ENCODE measurements at regions not wholly inside any gene's neighbourhood (a gene's known extent, or its start where the extent isn't known, plus 50 kb on each side); places are given as distances from the start of the nearest gene placed in this dataset.
A peak's percentile ranks its signal among the peaks of the same experiment; 100 is the strongest.

DNA sequence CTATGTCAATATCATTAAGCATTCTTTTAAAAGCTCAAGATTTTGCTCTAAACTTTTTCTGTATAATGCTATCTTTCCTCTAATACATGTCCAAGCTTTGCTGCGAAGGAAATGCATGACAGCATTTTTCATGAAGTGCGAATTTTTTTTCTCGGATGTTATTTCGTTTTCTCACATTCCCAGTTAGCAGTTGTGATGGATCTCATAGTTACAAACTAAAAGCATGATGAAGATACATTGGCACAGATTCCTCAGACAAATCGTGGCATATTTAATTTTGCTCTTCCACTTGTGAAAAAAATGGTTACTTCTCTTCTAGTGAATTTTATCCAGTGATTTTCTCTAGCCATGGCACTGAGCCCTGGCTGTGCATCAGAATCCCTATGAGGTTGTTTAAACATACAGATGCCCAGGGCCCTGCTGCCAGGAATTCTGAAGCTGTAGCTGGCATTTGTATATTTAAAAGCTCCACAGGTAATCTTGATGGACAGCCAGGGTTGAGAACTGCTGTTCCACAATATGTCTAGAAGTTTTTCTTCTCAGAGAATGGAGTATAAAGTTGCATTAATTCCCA is 299.8 kb upstream of the NEBL start:
- intact Hi-C loops (cut with DNase I) = no loop called here
- DNase-seq = no peak
- no peaks in the 10 kb centered on the region for H3K4me1 ChIP-seq (ENCODE audit: control insufficient read depth in 2 of 3, insufficient read depth in 2 of 3, low read depth in 1 of 3, low read length in 3 of 3)
- no peaks in the 10 kb centered on the region for H3K27me3 ChIP-seq (ENCODE audit: control insufficient read depth, insufficient read depth, low read length)
- no peak for FAIRE-seq
- no peak overlapping the region for H3K4me3 ChIP-seq (ENCODE audit: low read length in 3 of 3)
- H3K9ac ChIP-seq (ENCODE audit: low read length in 3 of 3) = no peak overlapping the region
- H3K27ac ChIP-seq (ENCODE audit: low read depth in 2 of 2, low read length in 2 of 2) = no peak overlapping the region
- no peaks in the 10 kb centered on the region for H3K36me3 ChIP-seq (ENCODE audit: control insufficient read depth in 2 of 3, insufficient read depth in 3 of 3, low read length in 3 of 3)
- H3K9me3 ChIP-seq (ENCODE audit: control insufficient read depth in 2 of 3, insufficient read depth in 1 of 3, low read length in 3 of 3) = peaks cover 0 to 11% (median 5%) of the 10 kb centered on the region in 3 donors
- TF ChIP-seq, protein P1, sequence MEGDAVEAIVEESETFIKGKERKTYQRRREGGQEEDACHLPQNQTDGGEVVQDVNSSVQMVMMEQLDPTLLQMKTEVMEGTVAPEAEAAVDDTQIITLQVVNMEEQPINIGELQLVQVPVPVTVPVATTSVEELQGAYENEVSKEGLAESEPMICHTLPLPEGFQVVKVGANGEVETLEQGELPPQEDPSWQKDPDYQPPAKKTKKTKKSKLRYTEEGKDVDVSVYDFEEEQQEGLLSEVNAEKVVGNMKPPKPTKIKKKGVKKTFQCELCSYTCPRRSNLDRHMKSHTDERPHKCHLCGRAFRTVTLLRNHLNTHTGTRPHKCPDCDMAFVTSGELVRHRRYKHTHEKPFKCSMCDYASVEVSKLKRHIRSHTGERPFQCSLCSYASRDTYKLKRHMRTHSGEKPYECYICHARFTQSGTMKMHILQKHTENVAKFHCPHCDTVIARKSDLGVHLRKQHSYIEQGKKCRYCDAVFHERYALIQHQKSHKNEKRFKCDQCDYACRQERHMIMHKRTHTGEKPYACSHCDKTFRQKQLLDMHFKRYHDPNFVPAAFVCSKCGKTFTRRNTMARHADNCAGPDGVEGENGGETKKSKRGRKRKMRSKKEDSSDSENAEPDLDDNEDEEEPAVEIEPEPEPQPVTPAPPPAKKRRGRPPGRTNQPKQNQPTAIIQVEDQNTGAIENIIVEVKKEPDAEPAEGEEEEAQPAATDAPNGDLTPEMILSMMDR (IDR thresholded peaks at IDR 0.05; ENCODE audit: borderline replicate concordance, extremely low read depth, insufficient read depth) = no peak

DNA sequence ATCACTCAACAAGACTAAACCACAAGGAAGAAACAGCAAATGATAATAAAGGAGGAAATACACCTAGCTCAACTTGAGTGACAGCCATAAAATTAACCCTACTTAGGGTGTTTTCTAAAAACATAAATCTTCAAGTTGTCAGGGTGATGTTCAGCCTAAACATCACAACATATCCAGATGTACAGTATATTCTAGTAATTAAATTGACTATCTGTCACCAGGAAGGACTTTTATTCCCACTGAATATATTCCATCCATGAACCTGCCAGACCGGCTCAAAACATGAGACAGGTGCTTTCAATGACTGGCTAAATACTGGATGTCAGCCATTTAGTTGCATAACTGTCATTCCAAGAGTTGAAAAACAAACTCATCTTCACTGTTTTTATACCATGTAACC is 298.1 kb upstream of the NEBL start:
- Histone ChIP-seq H3K27me3 (ENCODE audit: control insufficient read depth, insufficient read depth, low read length) (no peaks in the 10 kb centered on the region), H3K9ac (ENCODE audit: low read length in 3 of 3) (no peak overlapping the region), H3K9me3 (ENCODE audit: control insufficient read depth in 2 of 3, insufficient read depth in 1 of 3, low read length in 3 of 3) (peaks cover 0 to 11% (median 5%) of the 10 kb centered on the region in 3 donors), H3K4me3 (ENCODE audit: low read length in 3 of 3) (no peak overlapping the region), H3K27ac (ENCODE audit: low read depth in 2 of 2, low read length in 2 of 2) (peak overlapping the region in 1 of 2 donors; percentile 13), H3K4me1 (ENCODE audit: control insufficient read depth in 2 of 3, insufficient read depth in 2 of 3, low read depth in 1 of 3, low read length in 3 of 3) (no peaks in the 10 kb centered on the region), H3K36me3 (ENCODE audit: control insufficient read depth in 2 of 3, insufficient read depth in 3 of 3, low read length in 3 of 3) (no peaks in the 10 kb centered on the region)
- FAIRE-seq = no peak
- peak in 2 of 5 donors; percentile 52 to 65 for DNase-seq
- intact Hi-C loops (cut with DNase I) = no loop called here
- TF ChIP-seq, protein P1 (IDR thresholded peaks at IDR 0.05; ENCODE audit: borderline replicate concordance, extremely low read depth, insufficient read depth) = no peak

DNA sequence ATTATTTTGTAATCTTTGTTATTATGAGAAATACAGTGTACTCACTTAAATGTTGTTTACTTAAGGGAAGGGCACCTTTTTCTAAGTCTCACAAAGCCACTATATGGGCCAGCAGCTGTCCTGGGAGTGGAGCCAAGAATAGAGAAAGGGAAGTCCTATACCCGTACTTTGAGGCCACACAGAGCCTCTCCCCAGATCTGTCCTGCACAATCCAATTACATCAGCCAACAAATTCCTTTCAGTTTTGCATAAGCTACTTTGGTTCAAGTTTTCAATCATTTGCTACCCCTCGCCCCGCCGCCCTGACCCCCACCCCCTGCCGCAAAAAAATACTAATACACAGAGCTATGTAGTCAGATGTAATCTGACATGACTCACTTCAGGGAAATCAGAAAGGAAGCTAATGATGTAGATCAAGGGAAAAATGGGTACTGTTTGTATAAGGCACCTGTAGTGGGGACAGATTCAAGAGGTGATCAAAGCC is 297.4 kb upstream of the NEBL start:
- peaks cover 0 to 11% (median 5%) of the 10 kb centered on the region in 3 donors for H3K9me3 ChIP-seq (ENCODE audit: control insufficient read depth in 2 of 3, insufficient read depth in 1 of 3, low read length in 3 of 3)
- no peaks in the 10 kb centered on the region for H3K4me1 ChIP-seq (ENCODE audit: control insufficient read depth in 2 of 3, insufficient read depth in 2 of 3, low read depth in 1 of 3, low read length in 3 of 3)
- DNase-seq (peak in 4 of 5 donors; percentile 48 to 55 (median 49)), FAIRE-seq (no peak)
- H3K27ac ChIP-seq (ENCODE audit: low read depth in 2 of 2, low read length in 2 of 2) = no peak overlapping the region
- no peaks in the 10 kb centered on the region for H3K36me3 ChIP-seq (ENCODE audit: control insufficient read depth in 2 of 3, insufficient read depth in 3 of 3, low read length in 3 of 3)
- intact Hi-C loops (cut with DNase I) = no loop called here
- peak overlapping the region in 1 of 3 donors; percentile 12 for H3K4me3 ChIP-seq (ENCODE audit: low read length in 3 of 3)
- no peak overlapping the region for H3K9ac ChIP-seq (ENCODE audit: low read length in 3 of 3)
- no peaks in the 10 kb centered on the region for H3K27me3 ChIP-seq (ENCODE audit: control insufficient read depth, insufficient read depth, low read length)
- TF ChIP-seq, protein P1 (IDR thresholded peaks at IDR 0.05; ENCODE audit: borderline replicate concordance, extremely low read depth, insufficient read depth) = no peak
